Neural cell (in vitro differentiated cells): ENCODE measurements at regions not wholly inside any gene's neighbourhood (a gene's known extent, or its start where the extent isn't known, plus 50 kb on each side); places are given as distances from the start of the nearest gene placed in this dataset.

Experiments used
- CTCF ChIP-seq: fragments of 450-650 bp; IDR thresholded peaks from 2 replicates; pipeline ENCODE4 v1.5.1; 2014; ENCODE audit warnings: antibody characterized with exemption, mild to moderate bottlenecking, moderate library complexity; ENCODE audit not compliant: poor library complexity, severe bottlenecking
- EZH2 ChIP-seq: fragments of 200-600, 300-800 bp; shearing (Covaris generic), sonication (generic); IDR thresholded peaks from 2 replicates; pipeline ENCODE4 v1.6.1; 2014; ENCODE audit warnings: antibody characterized with exemption, low read length, borderline replicate concordance, mild to moderate bottlenecking; ENCODE audit not compliant: insufficient read depth, poor library complexity, severe bottlenecking
- RAD21 ChIP-seq: fragments of 450-650 bp; conservative IDR thresholded peaks from 2 replicates; pipeline ENCODE4 v1.6.1; 2014; ENCODE audit warnings: antibody characterized with exemption, mild to moderate bottlenecking, moderate library complexity

- TF ChIP-seq CTCF (no peak), EZH2 (no peak), RAD21 (no peak)
Observed at GRCh38 chr2:19607931-19608771, 249.7 kb upstream of the OSR1 start.
